ENCODE measurements at regions not wholly inside any gene's neighbourhood (a gene's known extent, or its start where the extent isn't known, plus 50 kb on each side); places are given as distances from the start of the nearest gene placed in this dataset.

DNA sequence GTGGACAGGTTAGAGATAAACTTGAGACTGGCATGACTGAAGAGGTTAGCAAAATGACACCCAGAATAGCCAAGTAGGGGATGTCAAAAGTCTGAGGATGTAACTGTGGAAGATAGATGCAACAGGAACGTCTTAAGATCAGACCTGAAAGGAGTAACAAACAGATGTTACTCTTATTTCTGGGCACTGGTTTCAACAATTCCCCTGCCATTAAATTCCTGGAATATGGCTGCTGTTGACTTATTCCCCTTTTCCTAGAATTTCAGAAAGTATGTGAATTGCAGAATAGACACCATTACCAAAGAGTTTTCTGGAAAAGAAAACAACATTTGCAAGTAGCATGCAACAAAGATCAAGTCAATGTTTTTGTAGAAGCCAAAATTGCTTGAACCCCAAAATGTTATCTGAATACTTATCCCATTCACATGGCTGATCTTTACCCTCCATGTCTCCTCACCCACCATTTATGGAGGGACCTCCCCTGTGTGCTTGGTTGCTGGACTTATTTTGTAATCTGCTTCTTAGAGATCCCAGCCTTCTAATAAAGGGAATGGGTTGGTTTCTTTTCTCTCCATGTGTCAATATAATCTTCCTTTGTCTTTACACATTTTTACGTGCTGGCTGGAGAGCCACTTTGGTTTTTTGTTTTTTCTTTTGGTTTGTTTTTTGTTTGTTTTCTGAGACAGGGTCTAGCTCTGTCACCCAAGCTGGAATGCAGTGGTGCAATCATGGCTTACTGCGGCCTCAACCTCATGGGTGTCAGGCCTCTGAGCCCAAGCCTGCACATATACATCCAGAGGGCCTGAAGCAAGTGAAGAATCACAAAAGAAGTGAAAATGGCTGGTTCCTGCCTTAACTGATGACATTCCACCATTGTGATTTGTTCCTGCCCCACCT, 57.0 kb downstream of the BBS10 start:
- TF ChIP-seq, protein P1, sequence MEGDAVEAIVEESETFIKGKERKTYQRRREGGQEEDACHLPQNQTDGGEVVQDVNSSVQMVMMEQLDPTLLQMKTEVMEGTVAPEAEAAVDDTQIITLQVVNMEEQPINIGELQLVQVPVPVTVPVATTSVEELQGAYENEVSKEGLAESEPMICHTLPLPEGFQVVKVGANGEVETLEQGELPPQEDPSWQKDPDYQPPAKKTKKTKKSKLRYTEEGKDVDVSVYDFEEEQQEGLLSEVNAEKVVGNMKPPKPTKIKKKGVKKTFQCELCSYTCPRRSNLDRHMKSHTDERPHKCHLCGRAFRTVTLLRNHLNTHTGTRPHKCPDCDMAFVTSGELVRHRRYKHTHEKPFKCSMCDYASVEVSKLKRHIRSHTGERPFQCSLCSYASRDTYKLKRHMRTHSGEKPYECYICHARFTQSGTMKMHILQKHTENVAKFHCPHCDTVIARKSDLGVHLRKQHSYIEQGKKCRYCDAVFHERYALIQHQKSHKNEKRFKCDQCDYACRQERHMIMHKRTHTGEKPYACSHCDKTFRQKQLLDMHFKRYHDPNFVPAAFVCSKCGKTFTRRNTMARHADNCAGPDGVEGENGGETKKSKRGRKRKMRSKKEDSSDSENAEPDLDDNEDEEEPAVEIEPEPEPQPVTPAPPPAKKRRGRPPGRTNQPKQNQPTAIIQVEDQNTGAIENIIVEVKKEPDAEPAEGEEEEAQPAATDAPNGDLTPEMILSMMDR (IDR thresholded peaks at IDR 0.05): no peak

- TF ChIP-seq, protein P1 (IDR thresholded peaks at IDR 0.05): no peak
Observed at GRCh38 chr12:76288218-76288617, 60.0 kb downstream of the BBS10 start.

DNA sequence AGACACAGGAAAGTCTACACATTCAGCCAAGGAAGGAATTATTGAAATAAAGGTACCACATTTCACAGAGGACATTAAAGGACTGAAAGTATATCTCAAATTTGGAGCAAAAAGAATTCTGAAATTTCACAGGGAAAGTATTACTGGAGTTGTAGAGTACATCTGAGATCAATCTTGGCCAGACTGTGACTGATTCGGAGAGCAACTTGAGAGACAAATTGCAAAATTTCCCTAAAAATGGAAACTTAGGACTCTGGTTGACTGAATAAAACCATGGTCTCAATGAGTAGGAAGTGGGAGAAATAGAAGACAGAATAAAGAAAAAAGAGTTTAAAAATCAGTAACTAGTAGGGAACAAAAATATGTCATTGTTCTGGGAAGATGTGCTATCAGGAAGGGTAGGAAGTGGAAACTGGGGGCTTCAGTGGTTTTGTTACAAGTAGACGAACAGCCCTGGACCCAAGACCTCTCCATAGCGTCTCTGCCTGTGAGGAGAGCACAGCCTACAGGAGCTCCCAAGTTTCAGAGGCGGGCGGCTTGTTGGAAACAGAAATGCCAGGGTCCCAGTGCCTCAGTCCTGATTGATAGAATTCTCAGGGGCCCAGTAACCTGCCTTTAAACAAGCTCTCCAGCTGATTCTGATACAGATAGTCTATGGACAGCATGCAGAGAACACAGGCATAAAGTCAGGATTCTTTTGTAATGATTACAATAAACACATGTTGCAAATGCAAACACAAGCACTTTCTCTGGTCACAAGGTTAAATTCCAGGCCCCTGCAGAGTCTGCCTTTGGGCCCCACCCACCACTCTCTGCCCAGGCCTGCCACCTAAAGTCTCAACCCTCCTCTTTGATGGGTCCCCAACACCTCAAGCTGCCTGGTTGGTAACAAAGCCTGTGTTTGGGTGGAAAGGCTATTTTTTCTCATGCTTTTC, 63.1 kb downstream of the BBS10 start:
- TF ChIP-seq, protein P1 (IDR thresholded peaks at IDR 0.05): no peak

DNA sequence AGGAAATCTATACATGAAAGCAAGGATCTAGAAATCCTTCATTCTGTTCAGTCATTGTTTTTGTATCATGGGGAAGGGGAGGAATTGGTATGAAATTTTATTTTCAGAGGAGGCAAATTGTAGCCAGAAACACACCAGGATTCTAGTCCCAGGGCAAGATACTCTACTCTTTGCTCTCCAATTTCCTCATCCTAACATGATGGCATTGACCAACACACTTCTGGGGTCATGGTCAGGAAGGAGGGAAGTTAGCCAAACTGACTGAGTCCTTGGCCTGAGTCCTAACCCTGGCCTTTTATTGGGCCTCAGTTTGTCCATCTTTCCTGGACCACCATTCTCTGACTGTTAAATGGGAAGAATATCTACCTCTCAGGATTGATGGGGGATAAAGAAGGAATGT, 65.5 kb downstream of the BBS10 start:
- TF ChIP-seq, protein P1 (IDR thresholded peaks at IDR 0.05): no peak

GRCh38 chr12:76277480-76277879, 70.7 kb downstream of the BBS10 start:
- TF ChIP-seq, protein P1 (IDR thresholded peaks at IDR 0.05): no peak

GRCh38 chr12:76276499-76277151, 71.6 kb downstream of the BBS10 start:
- TF ChIP-seq, protein P1 (IDR thresholded peaks at IDR 0.05): no peak

DNA sequence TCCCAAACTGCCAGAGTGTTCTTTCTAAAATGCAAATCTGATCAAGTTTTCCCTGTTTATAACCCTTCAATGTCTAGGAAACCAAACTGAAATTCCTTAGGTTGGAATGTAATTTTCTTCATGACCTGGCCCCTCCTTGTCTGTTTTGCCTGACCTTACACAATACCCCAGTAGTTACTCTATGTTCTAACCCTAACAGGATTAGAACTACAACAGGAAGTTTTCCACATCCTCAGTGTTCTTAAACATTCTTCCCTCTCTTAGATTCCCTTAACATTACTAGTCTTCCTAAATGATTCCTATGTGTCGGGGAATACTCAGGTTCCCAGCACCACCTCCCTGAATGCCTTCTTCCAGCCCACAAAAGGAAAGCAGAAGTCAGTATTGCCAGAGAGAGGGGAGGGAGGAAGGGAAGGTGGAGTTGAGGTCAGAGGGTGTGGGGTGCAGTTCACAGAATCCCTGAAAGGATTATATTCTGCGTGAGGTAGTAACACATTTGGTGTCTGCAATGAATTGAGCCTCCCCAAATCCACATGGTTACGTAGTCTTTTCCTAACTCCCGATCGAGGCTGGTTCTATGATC, 72.6 kb downstream of the BBS10 start:
- TF ChIP-seq, protein P1 (IDR thresholded peaks at IDR 0.05): no peak

Data from LNCAP (cell line).